ENCODE measurements at regions not wholly inside any gene's neighbourhood (a gene's known extent, or its start where the extent isn't known, plus 50 kb on each side); places are given as distances from the start of the nearest gene placed in this dataset.

GRCh38 chr13:55464222-55464621, 1676.5 kb upstream of the PRR20A start:
- CTCF ChIA-PET (ENCODE audit: partially characterized antibody): interaction anchor here (0.6 kb wide), 2 partner anchors 41 to 966 kb away, joined by 3 read pairs; no protein-coding TSS in a partner anchor

More at GRCh38 chr13:55464222-55464621, 1676.5 kb upstream of the PRR20A start:
- POLR2A ChIA-PET (ENCODE audit: partially characterized antibody): no interaction called here
- Histone ChIP-seq H2AK5ac (ENCODE audit: low read depth, low read length) (no peak overlapping the region), H3K18ac (ENCODE audit: extremely low read depth, low read length) (no peak overlapping the region), H3K23me2 (ENCODE audit: low read depth, low read length) (no peaks in the 10 kb centered on the region), H3K79me2 (ENCODE audit: control insufficient read depth in 1 of 2, insufficient read depth in 2 of 2, low read length in 2 of 2) (no peaks in the 10 kb centered on the region), H3K14ac (ENCODE audit: insufficient read length) (no peak overlapping the region), H3K4ac (replicated peaks; ENCODE audit: insufficient read length, low read depth, low read length) (no peak overlapping the region), H3K27ac (ENCODE audit: low read depth, low read length) (no peak overlapping the region), H4K20me1 (replicated peaks in 1 of 2; ENCODE audit: control insufficient read depth in 1 of 2, insufficient read depth in 2 of 2, low read length in 2 of 2) (no peaks in the 10 kb centered on the region), H3K4me3 (ENCODE audit: extremely low read depth in 1 of 4, insufficient read depth in 2 of 4, low read depth in 3 of 4, low read length in 4 of 4) (no peak overlapping the region), H2BK5ac (ENCODE audit: low read depth, low read length) (no peak overlapping the region), H2BK15ac (ENCODE audit: low read length) (no peak overlapping the region), H4K91ac (replicated peaks; ENCODE audit: insufficient read length, low read length) (no peak overlapping the region), H2BK120ac (replicated peaks; ENCODE audit: low read depth, low read length) (no peak overlapping the region), H2AFZ (ENCODE audit: low read length) (no peak overlapping the region), H2BK20ac (ENCODE audit: low read length) (no peak overlapping the region), H3K36me3 (ENCODE audit: control insufficient read depth in 2 of 4, insufficient read depth in 4 of 4, low read length in 3 of 4) (no peaks in the 10 kb centered on the region), H3K4me1 (replicated peaks in 1 of 4; ENCODE audit: control insufficient read depth in 3 of 4, insufficient read depth in 4 of 4, low read length in 3 of 4) (no peaks in the 10 kb centered on the region), H4K8ac (ENCODE audit: extremely low read depth, insufficient read depth, low read length) (no peak overlapping the region), H3K4me2 (ENCODE audit: insufficient read depth in 1 of 2, low read depth in 2 of 2, low read length in 2 of 2) (no peak overlapping the region), H3K9ac (replicated peaks in 1 of 4; ENCODE audit: extremely low read depth in 1 of 4, low read depth in 3 of 4, low read length in 3 of 4) (no peak overlapping the region), H3K56ac (replicated peaks; ENCODE audit: insufficient read length, low read depth, low read length) (no peak overlapping the region), H3K27me3 (replicated peaks in 1 of 4; ENCODE audit: control insufficient read depth in 3 of 4, extremely low read depth in 1 of 4, insufficient read depth in 3 of 4, low read length in 3 of 4) (no peaks in the 10 kb centered on the region), H4K5ac (ENCODE audit: insufficient read length, low read depth, low read length) (no peak overlapping the region), H3K9me3 (ENCODE audit: insufficient read depth in 2 of 2, low read depth in 1 of 2, low read length in 1 of 2) (no peaks in the 10 kb centered on the region), H2BK12ac (ENCODE audit: low read depth, low read length) (no peak overlapping the region), H3K79me1 (ENCODE audit: low read depth, low read length) (no peaks in the 10 kb centered on the region), H3K23ac (ENCODE audit: insufficient read length) (no peak overlapping the region)
- FAIRE-seq: no peak
- DNase-seq (ENCODE audit: low read depth in 1 of 2, low spot score in 2 of 2): no peak
- 86% methylated on average over 3 of the region's 3 CpGs; no CpG with 5 or more reads in 1 of the 2 experiments for WGBS, 2 experiments (ENCODE audit: extremely low coverage in 1 of 2, insufficient coverage in 1 of 2, insufficient read length in 1 of 2, insufficient replicate concordance in 2 of 2, low coverage in 1 of 2, low lambda C conversion rate in 2 of 2, missing lambda C conversion rate in 1 of 2)
- TF ChIP-seq RNF2 (IDR thresholded peaks at IDR 0.05; ENCODE audit: borderline replicate concordance, low read depth, low read length, missing control alignments, poor library complexity, severe bottlenecking) (no peak), ZNF274 (IDR thresholded peaks at IDR 0.05; ENCODE audit: borderline replicate concordance, extremely low read depth, low read length) (no peak), JUN (IDR thresholded peaks at IDR 0.05; ENCODE audit: low read depth, low read length) (no peak), SIRT6 (IDR thresholded peaks at IDR 0.05; ENCODE audit: low read length) (no peak), GABPA (IDR thresholded peaks at IDR 0.05; ENCODE audit: borderline replicate concordance, insufficient read depth, low read length) (no peak), CBX5 (IDR thresholded peaks at IDR 0.05; ENCODE audit: low read depth, low read length) (no peak), CBX8 (IDR thresholded peaks at IDR 0.05; ENCODE audit: borderline replicate concordance, low read depth, low read length) (no peak), BCL11A (IDR thresholded peaks at IDR 0.05; ENCODE audit: low read depth in 2 of 2, low read length in 2 of 2) (no peak), POU5F1 (IDR thresholded peaks at IDR 0.05; ENCODE audit: low read depth, low read length) (no peak), KDM4A (IDR thresholded peaks at IDR 0.05; ENCODE audit: low read depth, low read length, severe bottlenecking) (no peak), CHD2 (IDR thresholded peaks at IDR 0.05; ENCODE audit: low read length) (no peak), TAF1 (IDR thresholded peaks at IDR 0.05; ENCODE audit: low read depth, low read length) (no peak), EGR1 (IDR thresholded peaks at IDR 0.05; ENCODE audit: borderline replicate concordance, low read depth, low read length) (no peak)

All from H1 (cell line).